ENCODE measurements at regions not wholly inside any gene's neighbourhood (a gene's known extent, or its start where the extent isn't known, plus 50 kb on each side); places are given as distances from the start of the nearest gene placed in this dataset.

DNA sequence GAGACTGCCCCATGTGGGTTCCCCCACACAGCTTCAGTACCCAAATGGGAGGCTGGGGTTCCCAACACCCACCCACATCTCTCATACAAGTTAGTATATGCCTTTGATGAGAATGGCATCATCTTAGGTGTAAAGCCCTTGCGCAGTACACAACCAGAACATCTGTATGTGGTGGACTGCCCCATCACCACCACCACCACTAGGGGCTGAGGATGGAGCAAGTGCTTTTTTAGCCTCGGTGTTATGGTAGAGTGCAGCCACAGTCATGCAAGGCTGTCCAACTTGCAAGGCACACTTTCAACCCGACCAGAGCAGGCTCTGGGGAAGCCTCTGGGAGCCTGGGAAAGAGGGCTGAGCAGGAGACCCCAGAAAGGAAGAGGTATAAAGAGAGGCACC, 241.2 kb downstream of the TFCP2L1 start:
- POLR2A ChIA-PET (ENCODE audit: unreplicated experiment) = interaction anchor here (0.6 kb wide), 1 partner anchor 29 kb away, joined by 4 read pairs; no protein-coding TSS in a partner anchor
- Histone ChIP-seq H3K9me2 (ENCODE audit: insufficient read depth) (no peaks in the 10 kb centered on the region), H2AFZ (no peak overlapping the region), H3K27me3 (ENCODE audit: insufficient read depth, low read depth) (peaks cover 32% of the 10 kb centered on the region), H3F3A (ENCODE audit: insufficient read depth, low read depth) (no peaks in the 10 kb centered on the region), H3K36me3 (ENCODE audit: low read depth) (no peaks in the 10 kb centered on the region), H3K79me2 (ENCODE audit: low read depth) (no peaks in the 10 kb centered on the region), H3K9me3 (ENCODE audit: insufficient read depth, low read depth) (no peaks in the 10 kb centered on the region), H3K4me2 (no peak overlapping the region), H4K20me1 (ENCODE audit: insufficient read depth) (no peaks in the 10 kb centered on the region), H3K4me1 (replicated peaks; ENCODE audit: insufficient read depth) (no peaks in the 10 kb centered on the region), H3K4me3 (no peak overlapping the region), H3K27ac (no peak overlapping the region)
- CTCF ChIA-PET = no interaction called here
- no TSS peak for BruUV-seq (replicated peaks)
- intact Hi-C loops (cut with micrococcal nuclease; ENCODE audit: unreplicated experiment) = no loop called here
- TF ChIP-seq, protein P1, sequence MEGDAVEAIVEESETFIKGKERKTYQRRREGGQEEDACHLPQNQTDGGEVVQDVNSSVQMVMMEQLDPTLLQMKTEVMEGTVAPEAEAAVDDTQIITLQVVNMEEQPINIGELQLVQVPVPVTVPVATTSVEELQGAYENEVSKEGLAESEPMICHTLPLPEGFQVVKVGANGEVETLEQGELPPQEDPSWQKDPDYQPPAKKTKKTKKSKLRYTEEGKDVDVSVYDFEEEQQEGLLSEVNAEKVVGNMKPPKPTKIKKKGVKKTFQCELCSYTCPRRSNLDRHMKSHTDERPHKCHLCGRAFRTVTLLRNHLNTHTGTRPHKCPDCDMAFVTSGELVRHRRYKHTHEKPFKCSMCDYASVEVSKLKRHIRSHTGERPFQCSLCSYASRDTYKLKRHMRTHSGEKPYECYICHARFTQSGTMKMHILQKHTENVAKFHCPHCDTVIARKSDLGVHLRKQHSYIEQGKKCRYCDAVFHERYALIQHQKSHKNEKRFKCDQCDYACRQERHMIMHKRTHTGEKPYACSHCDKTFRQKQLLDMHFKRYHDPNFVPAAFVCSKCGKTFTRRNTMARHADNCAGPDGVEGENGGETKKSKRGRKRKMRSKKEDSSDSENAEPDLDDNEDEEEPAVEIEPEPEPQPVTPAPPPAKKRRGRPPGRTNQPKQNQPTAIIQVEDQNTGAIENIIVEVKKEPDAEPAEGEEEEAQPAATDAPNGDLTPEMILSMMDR (conservative IDR thresholded peaks at IDR 0.05) = no peak
- TF ChIP-seq EZH2 (IDR thresholded peaks at IDR 0.05; ENCODE audit: low read depth) = no peak
- no peak for DNase-seq

GRCh38 chr2:121044412-121044811, 240.6 kb downstream of the TFCP2L1 start:
- BruUV-seq (replicated peaks) = no TSS peak
- H3K9me2 ChIP-seq (ENCODE audit: insufficient read depth) = no peaks in the 10 kb centered on the region
- H3K27me3 ChIP-seq (ENCODE audit: insufficient read depth, low read depth) = peaks cover 32% of the 10 kb centered on the region
- H3K27ac ChIP-seq = no peak overlapping the region
- no peaks in the 10 kb centered on the region for H3K79me2 ChIP-seq (ENCODE audit: low read depth)
- no peaks in the 10 kb centered on the region for H3K4me1 ChIP-seq (replicated peaks; ENCODE audit: insufficient read depth)
- H2AFZ ChIP-seq = no peak overlapping the region
- CTCF ChIA-PET = no interaction called here
- POLR2A ChIA-PET (ENCODE audit: unreplicated experiment) = interaction anchor here (0.6 kb wide), 1 partner anchor 28 kb away, joined by 4 read pairs; no protein-coding TSS in a partner anchor
- H3K4me2 ChIP-seq = no peak overlapping the region
- intact Hi-C loops (cut with micrococcal nuclease; ENCODE audit: unreplicated experiment) = no loop called here
- H3K36me3 ChIP-seq (ENCODE audit: low read depth) = no peaks in the 10 kb centered on the region
- DNase-seq = no peak
- no peaks in the 10 kb centered on the region for H3F3A ChIP-seq (ENCODE audit: insufficient read depth, low read depth)
- no peak for TF ChIP-seq EZH2 (IDR thresholded peaks at IDR 0.05; ENCODE audit: low read depth)
- TF ChIP-seq, protein P1 (conservative IDR thresholded peaks at IDR 0.05) = peak; percentile 35; the same call in 1 of the 2 replicates
- no peak overlapping the region for H3K4me3 ChIP-seq
- H4K20me1 ChIP-seq (ENCODE audit: insufficient read depth) = no peaks in the 10 kb centered on the region
- no peaks in the 10 kb centered on the region for H3K9me3 ChIP-seq (ENCODE audit: insufficient read depth, low read depth)

DNA sequence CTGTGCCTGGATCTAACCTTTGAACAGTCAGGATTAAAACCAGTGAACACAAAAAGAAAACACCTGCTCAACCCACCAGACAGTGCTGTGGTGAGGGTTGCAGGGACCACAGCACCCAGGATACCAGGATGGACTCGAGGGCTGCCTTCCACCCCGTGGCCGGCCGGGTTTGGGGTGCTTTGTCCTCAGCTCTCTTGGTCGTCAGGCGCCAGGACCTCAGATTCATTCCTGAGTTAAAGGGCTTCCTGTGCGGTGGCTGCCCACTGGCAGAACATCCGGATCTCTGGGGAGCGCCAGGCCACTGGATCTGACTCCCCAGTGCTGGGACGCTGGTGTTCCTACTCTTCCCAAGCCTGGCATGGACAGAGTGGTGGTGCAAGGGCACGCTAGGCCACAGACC, 239.8 kb downstream of the TFCP2L1 start:
- no peak overlapping the region for H2AFZ ChIP-seq
- BruUV-seq (replicated peaks) = no TSS peak
- no peaks in the 10 kb centered on the region for H3K9me3 ChIP-seq (ENCODE audit: insufficient read depth, low read depth)
- no peak overlapping the region for H3K27ac ChIP-seq
- H4K20me1 ChIP-seq (ENCODE audit: insufficient read depth) = no peaks in the 10 kb centered on the region
- ChIA-PET POLR2A (ENCODE audit: unreplicated experiment) (no interaction called here), CTCF (no interaction called here)
- no peaks in the 10 kb centered on the region for H3K36me3 ChIP-seq (ENCODE audit: low read depth)
- no peak overlapping the region for H3K4me2 ChIP-seq
- no peaks in the 10 kb centered on the region for H3F3A ChIP-seq (ENCODE audit: insufficient read depth, low read depth)
- TF ChIP-seq, protein P1 (conservative IDR thresholded peaks at IDR 0.05) = no peak
- no peak for TF ChIP-seq EZH2 (IDR thresholded peaks at IDR 0.05; ENCODE audit: low read depth)
- no peak overlapping the region for H3K4me3 ChIP-seq
- H3K9me2 ChIP-seq (ENCODE audit: insufficient read depth) = no peaks in the 10 kb centered on the region
- no peaks in the 10 kb centered on the region for H3K4me1 ChIP-seq (replicated peaks; ENCODE audit: insufficient read depth)
- no peaks in the 10 kb centered on the region for H3K79me2 ChIP-seq (ENCODE audit: low read depth)
- H3K27me3 ChIP-seq (ENCODE audit: insufficient read depth, low read depth) = peaks cover 32% of the 10 kb centered on the region
- DNase-seq = no peak
- intact Hi-C loops (cut with micrococcal nuclease; ENCODE audit: unreplicated experiment) = no loop called here
